Smooth muscle cell (in vitro differentiated cells): ENCODE measurements at regions not wholly inside any gene's neighbourhood (a gene's known extent, or its start where the extent isn't known, plus 50 kb on each side); places are given as distances from the start of the nearest gene placed in this dataset.

Source experiments
- DNase-seq: peaks from one replicate; lab custom pipeline; 2025; ENCODE audit not compliant: unreplicated experiment; lab: John Stamatoyannopoulos, UW
- H2AFZ ChIP-seq: fragments of 200-600 bp; sonication (generic); 2 replicates; pipeline ENCODE4 v1.6.0; 2016; ENCODE audit warnings: antibody characterized with exemption, low read depth, mild to moderate bottlenecking
- H3F3A ChIP-seq: fragments of 200-600 bp; sonication (generic); 2 replicates; pipeline ENCODE4 v1.6.0; 2017; ENCODE audit warnings: antibody characterized with exemption, low read depth
- H3K27ac ChIP-seq: fragments of 200-600 bp; sonication (generic); 2 replicates; pipeline ENCODE4 v1.5.1; 2016; ENCODE audit warnings: low read depth, mild to moderate bottlenecking
- H3K27me3 ChIP-seq: fragments of 200-600 bp; sonication (generic); 2 replicates; pipeline ENCODE4 v1.6.1; 2016; ENCODE audit warnings: low read depth, mild to moderate bottlenecking
- H3K36me3 ChIP-seq: fragments of 200-600 bp; sonication (generic); 2 replicates; pipeline ENCODE4 v1.5.1; 2016; ENCODE audit warnings: low read depth
- H3K4me1 ChIP-seq: fragments of 200-600 bp; sonication (generic); 2 replicates; pipeline ENCODE4 v1.5.1; 2016; ENCODE audit warnings: low read depth
- H3K4me2 ChIP-seq: fragments of 200-600 bp; sonication (generic); 2 replicates; pipeline ENCODE4 v1.6.0; 2016; ENCODE audit warnings: mild to moderate bottlenecking
- H3K4me3 ChIP-seq: fragments of 200-600 bp; sonication (generic); 2 replicates; pipeline ENCODE4 v1.5.1; 2016; ENCODE audit warnings: mild to moderate bottlenecking
- H3K79me2 ChIP-seq: fragments of 200-600 bp; sonication (generic); 2 replicates; pipeline ENCODE4 v1.6.0; 2016; ENCODE audit warnings: low read depth, mild to moderate bottlenecking
- H3K9ac ChIP-seq: fragments of 200-600 bp; sonication (generic); 2 replicates; pipeline ENCODE4 v1.6.0; 2016; ENCODE audit warnings: low read depth
- H3K9me3 ChIP-seq: fragments of 200-600 bp; sonication (generic); replicated peaks from 2 replicates; pipeline ENCODE4 v1.5.1; 2016; ENCODE audit warnings: low read depth
- H4K20me1 ChIP-seq: fragments of 200-600 bp; sonication (generic); 2 replicates; pipeline ENCODE4 v1.6.0; 2016; ENCODE audit warnings: low read depth
- CTCF ChIP-seq: fragments of 200-600 bp; sonication (generic); IDR thresholded peaks from 2 replicates; pipeline ENCODE4 v1.5.1; 2017; ENCODE audit warnings: borderline replicate concordance, mild to moderate bottlenecking, antibody characterized with exemption; ENCODE audit not compliant: insufficient read depth, poor library complexity, severe bottlenecking
- WGBS: methylation state at CpG from one replicate; pipeline ENCODE4 v1.1.7; 2016; ENCODE audit warnings: low lambda C conversion rate; 5-methylcytosine and 5-hydroxymethylcytosine counted together

GRCh38 chr16:77636615-77637014 lies 85.7 kb upstream of the NUDT7 start:
- WGBS: 94% methylated on average over 3 of the region's 3 CpGs
- no peak for DNase-seq

GRCh38 chr16:77637940-77638339 lies 84.4 kb upstream of the NUDT7 start:
- H3K36me3 ChIP-seq: no peaks in the 10 kb centered on the region
- 81% methylated on average over 6 of the region's 6 CpGs for WGBS
- H3K4me2 ChIP-seq: no peak overlapping the region
- H3K9me3 ChIP-seq: no peaks in the 10 kb centered on the region
- no peak overlapping the region for H3K4me3 ChIP-seq
- H2AFZ ChIP-seq: no peak overlapping the region
- H4K20me1 ChIP-seq: no peaks in the 10 kb centered on the region
- no peaks in the 10 kb centered on the region for H3K27me3 ChIP-seq
- H3K9ac ChIP-seq: no peak overlapping the region
- H3F3A ChIP-seq: no peaks in the 10 kb centered on the region
- H3K79me2 ChIP-seq: no peaks in the 10 kb centered on the region
- no peak for TF ChIP-seq CTCF
- H3K4me1 ChIP-seq: no peaks in the 10 kb centered on the region
- DNase-seq: no peak
- H3K27ac ChIP-seq: no peak overlapping the region

More at GRCh38 chr16:77636615-77637014, 85.7 kb upstream of the NUDT7 start:
- Histone ChIP-seq H3K4me2 (no peak overlapping the region), H3K27me3 (no peaks in the 10 kb centered on the region), H4K20me1 (no peaks in the 10 kb centered on the region), H2AFZ (no peak overlapping the region), H3K9ac (no peak overlapping the region), H3K36me3 (no peaks in the 10 kb centered on the region), H3K27ac (no peak overlapping the region), H3K79me2 (no peaks in the 10 kb centered on the region), H3K4me1 (no peaks in the 10 kb centered on the region), H3K9me3 (no peaks in the 10 kb centered on the region), H3F3A (no peaks in the 10 kb centered on the region), H3K4me3 (no peak overlapping the region)
- TF ChIP-seq CTCF: no peak

- Histone ChIP-seq H3K4me1 (no peaks in the 10 kb centered on the region), H3K27me3 (no peaks in the 10 kb centered on the region), H3K79me2 (no peaks in the 10 kb centered on the region), H3F3A (no peaks in the 10 kb centered on the region), H2AFZ (no peak overlapping the region), H4K20me1 (no peaks in the 10 kb centered on the region), H3K4me2 (no peak overlapping the region), H3K9me3 (no peaks in the 10 kb centered on the region), H3K36me3 (no peaks in the 10 kb centered on the region), H3K27ac (no peak overlapping the region), H3K9ac (no peak overlapping the region), H3K4me3 (no peak overlapping the region)
- no peak for DNase-seq
- no peak for TF ChIP-seq CTCF
- 96% methylated on average over 5 of the region's 5 CpGs for WGBS
These were observed 79.1 kb upstream of the NUDT7 start for GRCh38 chr16:77643176-77643575.

- H4K20me1 ChIP-seq: no peaks in the 10 kb centered on the region
- H2AFZ ChIP-seq: no peak overlapping the region
- 76% methylated on average over 3 of the region's 3 CpGs for WGBS
- H3K4me2 ChIP-seq: no peak overlapping the region
- no peaks in the 10 kb centered on the region for H3K27me3 ChIP-seq
- no peaks in the 10 kb centered on the region for H3K79me2 ChIP-seq
- H3K36me3 ChIP-seq: no peaks in the 10 kb centered on the region
- no peaks in the 10 kb centered on the region for H3F3A ChIP-seq
- TF ChIP-seq CTCF: no peak
- DNase-seq: no peak
- no peak overlapping the region for H3K27ac ChIP-seq
- no peak overlapping the region for H3K9ac ChIP-seq
- no peaks in the 10 kb centered on the region for H3K4me1 ChIP-seq
- H3K9me3 ChIP-seq: no peaks in the 10 kb centered on the region
- no peak overlapping the region for H3K4me3 ChIP-seq
These were observed 76.5 kb upstream of the NUDT7 start for GRCh38 chr16:77645764-77646163.
